ENCODE measurements at regions not wholly inside any gene's neighbourhood (a gene's known extent, or its start where the extent isn't known, plus 50 kb on each side); places are given as distances from the start of the nearest gene placed in this dataset.

DNA sequence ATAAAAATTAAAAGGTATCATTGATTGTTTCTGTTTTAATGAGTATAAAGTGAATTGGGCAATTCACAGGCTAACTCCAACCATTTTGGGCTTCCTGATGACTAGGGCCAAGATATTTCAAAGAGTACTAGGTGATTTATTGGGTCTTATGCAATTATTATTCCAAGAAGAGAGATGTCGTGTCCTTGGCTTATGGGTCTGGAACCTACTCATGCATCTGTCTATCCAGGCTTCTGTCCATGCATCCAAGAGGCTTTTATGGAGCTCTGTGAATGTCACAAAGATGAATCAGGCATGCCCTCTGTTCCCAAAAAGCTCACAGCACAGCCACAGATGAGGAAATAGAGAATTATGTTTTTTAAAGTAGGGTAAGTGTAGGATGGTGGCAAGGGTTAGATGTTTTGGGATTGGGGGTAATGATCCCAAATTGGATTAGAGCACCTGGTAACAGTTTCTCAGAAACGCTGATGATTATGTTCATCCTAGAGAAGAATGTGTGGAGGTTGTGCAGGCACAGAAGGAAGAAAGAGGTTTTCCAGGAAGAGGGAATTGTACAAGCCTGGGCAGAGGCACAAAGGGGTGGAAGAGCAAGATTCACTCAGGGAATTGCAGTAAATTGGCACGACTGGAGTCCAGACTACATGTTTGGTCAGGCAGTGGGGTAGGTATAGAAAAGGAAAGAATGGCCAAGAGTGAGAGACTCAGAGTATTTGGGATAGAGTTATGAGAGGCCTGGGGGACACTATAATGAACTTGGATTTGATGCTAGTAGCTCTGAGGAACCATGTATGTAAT lies 83.0 kb upstream of the TNC start:
- no peak overlapping the region for H3K4me3 ChIP-seq (ENCODE audit: control insufficient read depth in 1 of 2, extremely low read depth in 1 of 2, low read length in 1 of 2)
- H3K36me3 ChIP-seq (ENCODE audit: control insufficient read depth in 2 of 2, extremely low read depth in 1 of 2, insufficient read depth in 1 of 2, low read length in 1 of 2) = no peaks in the 10 kb centered on the region
- no peaks in the 10 kb centered on the region for H3K4me1 ChIP-seq (ENCODE audit: control insufficient read depth in 1 of 2, extremely low read depth in 1 of 2, insufficient read depth in 2 of 2, low read length in 2 of 2)
- peaks cover 34% of the 10 kb centered on the region in 2 donors for H3K27me3 Mint-ChIP-seq
- H3K9me3 Mint-ChIP-seq = no peaks in the 10 kb centered on the region
- ChIA-PET CTCF (no interaction called here), POLR2A (no interaction called here)
- H3K4me3 Mint-ChIP-seq = no peak overlapping the region
- DNase-seq = no peak
- WGBS (ENCODE audit: insufficient coverage) = 77% methylated on average over 3 of the region's 3 CpGs
- no peaks in the 10 kb centered on the region for H3K4me1 Mint-ChIP-seq
- ATAC-seq (replicated peaks in 1 of 4) = no peak
- H3K9me3 ChIP-seq = no peaks in the 10 kb centered on the region
- no peak overlapping the region for H3K27ac Mint-ChIP-seq
- no peak overlapping the region for H3K27ac ChIP-seq (ENCODE audit: low read length)
- H3K36me3 Mint-ChIP-seq = no peaks in the 10 kb centered on the region
- H3K27me3 ChIP-seq (replicated peaks in 1 of 2; ENCODE audit: control insufficient read depth in 2 of 2, extremely low read depth in 1 of 2, insufficient read depth in 2 of 2, low read length in 1 of 2) = peaks cover 2 to 15% of the 10 kb centered on the region in 2 experiments

DNA sequence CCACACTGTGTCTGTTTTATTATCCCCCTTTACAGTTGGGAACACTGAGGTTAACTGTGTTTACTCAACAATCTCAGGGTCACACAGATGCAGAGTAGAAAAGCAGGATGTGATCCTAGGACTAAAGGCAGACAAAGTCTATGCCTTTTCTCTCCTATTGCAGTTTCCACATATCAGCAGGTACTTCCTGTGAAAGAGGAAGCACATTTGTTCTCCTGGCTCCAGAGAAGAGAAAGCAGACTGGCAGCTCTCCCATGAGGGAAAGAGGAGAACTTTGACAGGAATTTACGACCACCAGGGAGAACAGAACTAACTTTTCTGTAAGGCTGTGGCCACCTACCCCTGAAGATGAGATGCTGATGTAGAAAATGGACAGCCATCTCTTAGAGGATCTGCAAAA lies 84.2 kb upstream of the TNC start:
- ChIA-PET CTCF (no interaction called here), POLR2A (no interaction called here)
- Mint-ChIP-seq H3K27ac (no peak overlapping the region), H3K9me3 (no peaks in the 10 kb centered on the region), H3K27me3 (peaks cover 33 to 41% of the 10 kb centered on the region in 2 donors), H3K4me3 (no peak overlapping the region), H3K36me3 (no peaks in the 10 kb centered on the region), H3K4me1 (no peaks in the 10 kb centered on the region)
- Histone ChIP-seq H3K27ac (ENCODE audit: low read length) (no peak overlapping the region), H3K9me3 (no peaks in the 10 kb centered on the region), H3K4me1 (ENCODE audit: control insufficient read depth in 1 of 2, extremely low read depth in 1 of 2, insufficient read depth in 2 of 2, low read length in 2 of 2) (no peaks in the 10 kb centered on the region), H3K36me3 (ENCODE audit: control insufficient read depth in 2 of 2, extremely low read depth in 1 of 2, insufficient read depth in 1 of 2, low read length in 1 of 2) (no peaks in the 10 kb centered on the region), H3K4me3 (ENCODE audit: control insufficient read depth in 1 of 2, extremely low read depth in 1 of 2, low read length in 1 of 2) (no peak overlapping the region), H3K27me3 (replicated peaks in 1 of 2; ENCODE audit: control insufficient read depth in 2 of 2, extremely low read depth in 1 of 2, insufficient read depth in 2 of 2, low read length in 1 of 2) (peaks cover 2 to 12% of the 10 kb centered on the region in 2 experiments)
- WGBS (ENCODE audit: insufficient coverage) = no CpG with 5 or more reads among the region's 1 CpG
- ATAC-seq (replicated peaks in 1 of 4) (no peak), DNase-seq (no peak)

DNA sequence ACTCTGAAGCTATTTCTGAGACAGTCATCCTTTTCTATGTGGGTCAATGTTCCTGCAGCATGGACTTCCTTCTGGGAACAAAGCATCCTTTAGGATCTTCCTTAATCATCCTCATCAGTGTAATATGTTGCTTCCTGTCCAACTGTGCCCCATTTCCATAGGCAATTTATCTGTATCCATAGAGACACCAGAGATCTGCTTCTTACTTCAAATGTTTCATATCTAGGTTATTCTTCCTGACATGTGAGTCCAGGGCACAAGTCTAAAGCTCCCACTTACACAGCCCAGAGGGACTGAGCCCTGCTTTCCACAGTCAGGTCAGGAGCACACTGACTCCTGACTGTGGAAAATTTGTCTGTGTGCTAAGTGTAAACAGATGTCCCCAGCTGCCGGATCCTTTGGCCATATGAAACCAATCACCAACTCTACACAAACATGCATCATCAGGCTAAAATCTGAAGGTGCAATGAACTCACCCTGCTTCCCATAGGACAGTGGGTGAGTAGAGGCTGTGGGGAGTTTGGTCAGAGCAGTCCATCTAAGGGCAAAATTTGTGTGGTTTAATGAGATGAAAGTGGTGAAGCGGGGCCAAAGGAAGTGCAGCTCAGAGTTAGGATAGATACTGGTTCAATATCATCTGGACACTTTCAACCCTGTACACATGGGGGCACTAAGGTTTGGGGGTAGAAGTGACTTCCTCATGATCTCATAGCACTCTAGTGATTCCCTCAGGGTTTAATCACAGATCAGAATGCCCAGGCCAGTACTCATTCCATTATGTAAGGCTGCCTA lies 85.2 kb upstream of the TNC start:
- ATAC-seq (replicated peaks in 1 of 4) (no peak), DNase-seq (no peak)
- no peaks in the 10 kb centered on the region for H3K4me1 Mint-ChIP-seq
- H3K4me3 ChIP-seq (ENCODE audit: control insufficient read depth in 1 of 2, extremely low read depth in 1 of 2, low read length in 1 of 2) = no peak overlapping the region
- ChIA-PET POLR2A (no interaction called here), CTCF (no interaction called here)
- WGBS (ENCODE audit: insufficient coverage) = no CpG with 5 or more reads among the region's 2 CpGs
- no peak overlapping the region for H3K27ac ChIP-seq (ENCODE audit: low read length)
- H3K4me1 ChIP-seq (ENCODE audit: control insufficient read depth in 1 of 2, extremely low read depth in 1 of 2, insufficient read depth in 2 of 2, low read length in 2 of 2) = no peaks in the 10 kb centered on the region
- no peak overlapping the region for H3K4me3 Mint-ChIP-seq
- peaks cover 32 to 34% of the 10 kb centered on the region in 2 donors for H3K27me3 Mint-ChIP-seq
- H3K9me3 ChIP-seq = no peaks in the 10 kb centered on the region
- H3K36me3 Mint-ChIP-seq = no peaks in the 10 kb centered on the region
- no peak overlapping the region for H3K27ac Mint-ChIP-seq
- no peaks in the 10 kb centered on the region for H3K36me3 ChIP-seq (ENCODE audit: control insufficient read depth in 2 of 2, extremely low read depth in 1 of 2, insufficient read depth in 1 of 2, low read length in 1 of 2)
- no peaks in the 10 kb centered on the region for H3K9me3 Mint-ChIP-seq
- H3K27me3 ChIP-seq (replicated peaks in 1 of 2; ENCODE audit: control insufficient read depth in 2 of 2, extremely low read depth in 1 of 2, insufficient read depth in 2 of 2, low read length in 1 of 2) = peaks cover 2 to 8% of the 10 kb centered on the region in 2 experiments

DNA sequence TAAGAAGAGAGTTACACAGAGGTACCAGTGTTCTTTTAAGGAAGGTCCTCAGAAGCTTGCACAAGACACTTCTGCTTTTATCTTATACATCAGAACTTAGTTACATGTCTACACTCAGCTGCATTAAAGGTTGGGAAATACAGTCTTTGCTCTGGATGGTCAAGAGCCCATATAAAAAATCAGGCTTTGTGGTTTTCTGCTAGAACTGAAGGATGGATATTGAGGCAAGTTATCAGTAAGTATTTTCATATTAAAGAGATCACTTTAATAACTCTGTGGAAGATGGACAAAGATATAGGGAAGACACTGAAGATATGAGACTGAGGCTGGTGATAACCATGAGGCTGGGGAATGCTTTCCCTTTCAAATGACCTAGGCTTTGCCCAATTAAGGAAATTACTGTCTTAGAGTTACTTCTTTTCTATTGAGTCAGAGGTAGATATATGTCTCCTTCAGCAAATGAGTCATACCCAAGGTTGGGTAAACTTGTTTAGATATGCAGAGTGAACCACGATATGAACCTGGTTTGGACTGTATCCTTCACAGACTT lies 87.0 kb upstream of the TNC start:
- Histone ChIP-seq H3K4me1 (ENCODE audit: control insufficient read depth in 1 of 2, extremely low read depth in 1 of 2, insufficient read depth in 2 of 2, low read length in 2 of 2) (no peaks in the 10 kb centered on the region), H3K27ac (ENCODE audit: low read length) (no peak overlapping the region), H3K4me3 (ENCODE audit: control insufficient read depth in 1 of 2, extremely low read depth in 1 of 2, low read length in 1 of 2) (no peak overlapping the region), H3K27me3 (replicated peaks in 1 of 2; ENCODE audit: control insufficient read depth in 2 of 2, extremely low read depth in 1 of 2, insufficient read depth in 2 of 2, low read length in 1 of 2) (peaks cover 2% of the 10 kb centered on the region in 2 experiments), H3K36me3 (ENCODE audit: control insufficient read depth in 2 of 2, extremely low read depth in 1 of 2, insufficient read depth in 1 of 2, low read length in 1 of 2) (no peaks in the 10 kb centered on the region), H3K9me3 (no peaks in the 10 kb centered on the region)
- Mint-ChIP-seq H3K9me3 (no peaks in the 10 kb centered on the region), H3K27me3 (peaks cover 39 to 41% of the 10 kb centered on the region in 2 donors), H3K36me3 (no peaks in the 10 kb centered on the region), H3K27ac (no peak overlapping the region), H3K4me1 (no peaks in the 10 kb centered on the region), H3K4me3 (no peak overlapping the region)
- ChIA-PET CTCF (no interaction called here), POLR2A (no interaction called here)
- no peak for DNase-seq
- ATAC-seq (replicated peaks in 1 of 4) = no peak
- WGBS (ENCODE audit: insufficient coverage) = no CpG with 5 or more reads among the region's 1 CpG

DNA sequence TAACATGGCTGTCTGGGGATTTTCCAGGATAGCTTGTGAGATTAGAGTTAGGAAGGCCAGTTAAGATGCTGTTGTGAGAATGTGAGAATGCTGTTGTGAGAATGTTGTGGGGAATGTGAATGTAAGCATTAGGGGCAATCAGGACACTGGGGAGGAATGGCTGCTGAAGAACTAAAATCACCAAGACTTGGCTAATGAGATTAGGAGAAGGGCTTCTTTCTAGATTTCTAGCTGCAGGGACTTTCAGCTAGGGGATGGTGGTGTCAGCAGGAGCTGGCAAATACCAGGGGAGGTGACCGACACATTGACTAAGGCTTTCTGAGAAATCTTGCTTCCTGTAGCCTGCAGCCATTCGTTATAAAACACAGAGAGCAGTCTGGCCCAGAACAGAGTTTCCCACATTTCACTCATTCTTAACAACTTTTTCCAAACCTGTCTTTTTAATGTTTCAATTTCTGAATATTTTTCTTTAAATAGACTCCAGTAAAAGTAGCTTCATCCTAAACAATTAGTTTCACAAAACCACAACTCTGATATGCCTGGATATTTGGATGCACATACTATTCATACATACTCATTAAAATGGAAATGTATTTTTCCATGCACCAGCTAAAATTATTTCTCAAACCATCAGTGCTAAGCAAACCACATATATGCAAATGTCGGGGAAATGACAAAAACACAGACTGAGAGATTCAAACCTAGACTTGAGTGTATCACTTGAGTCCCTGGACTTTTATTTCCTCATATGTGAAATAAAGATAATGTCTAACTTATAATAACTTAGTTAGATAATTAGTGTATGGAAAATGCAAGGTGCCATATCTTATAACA lies 89.3 kb upstream of the TNC start:
- ATAC-seq (replicated peaks in 1 of 4) (no peak), DNase-seq (no peak)
- Mint-ChIP-seq H3K27ac (no peak overlapping the region), H3K9me3 (no peaks in the 10 kb centered on the region), H3K4me3 (no peak overlapping the region), H3K36me3 (no peaks in the 10 kb centered on the region), H3K27me3 (peaks cover 36% of the 10 kb centered on the region in 2 donors), H3K4me1 (no peaks in the 10 kb centered on the region)
- H3K4me3 ChIP-seq (ENCODE audit: control insufficient read depth in 1 of 2, extremely low read depth in 1 of 2, low read length in 1 of 2) = no peak overlapping the region
- POLR2A ChIA-PET = no interaction called here
- H3K27ac ChIP-seq (ENCODE audit: low read length) = no peak overlapping the region
- no peaks in the 10 kb centered on the region for H3K36me3 ChIP-seq (ENCODE audit: control insufficient read depth in 2 of 2, extremely low read depth in 1 of 2, insufficient read depth in 1 of 2, low read length in 1 of 2)
- WGBS (ENCODE audit: insufficient coverage) = no CpG with 5 or more reads among the region's 3 CpGs
- CTCF ChIA-PET = no interaction called here
- H3K9me3 ChIP-seq = no peaks in the 10 kb centered on the region
- peaks cover 2% of the 10 kb centered on the region in 2 experiments for H3K27me3 ChIP-seq (replicated peaks in 1 of 2; ENCODE audit: control insufficient read depth in 2 of 2, extremely low read depth in 1 of 2, insufficient read depth in 2 of 2, low read length in 1 of 2)
- no peaks in the 10 kb centered on the region for H3K4me1 ChIP-seq (ENCODE audit: control insufficient read depth in 1 of 2, extremely low read depth in 1 of 2, insufficient read depth in 2 of 2, low read length in 2 of 2)

DNA sequence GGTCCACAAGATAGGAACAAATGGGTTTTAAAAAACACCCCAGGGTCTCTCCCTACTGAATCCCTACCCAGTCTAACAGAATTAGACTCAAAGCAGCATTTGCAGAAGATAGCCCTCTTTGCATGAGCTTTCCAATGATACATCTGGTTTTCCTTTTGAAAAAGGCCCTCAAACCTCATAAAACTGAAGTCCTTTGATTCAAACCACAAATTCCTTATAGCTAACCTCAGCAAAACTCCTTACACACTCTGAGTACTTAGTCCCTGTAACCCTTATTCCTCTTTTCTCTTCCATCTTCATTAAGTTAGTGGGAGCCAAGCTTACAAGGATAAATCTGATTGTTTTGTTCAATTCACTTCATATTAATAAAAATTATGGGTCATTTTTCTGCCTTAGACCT lies 90.5 kb upstream of the TNC start:
- Mint-ChIP-seq H3K4me3 (no peak overlapping the region), H3K4me1 (no peaks in the 10 kb centered on the region), H3K27me3 (peaks cover 27 to 30% of the 10 kb centered on the region in 2 donors), H3K36me3 (no peaks in the 10 kb centered on the region), H3K9me3 (no peaks in the 10 kb centered on the region), H3K27ac (no peak overlapping the region)
- ATAC-seq (replicated peaks in 1 of 4) = no peak
- Histone ChIP-seq H3K36me3 (ENCODE audit: control insufficient read depth in 2 of 2, extremely low read depth in 1 of 2, insufficient read depth in 1 of 2, low read length in 1 of 2) (no peaks in the 10 kb centered on the region), H3K4me3 (ENCODE audit: control insufficient read depth in 1 of 2, extremely low read depth in 1 of 2, low read length in 1 of 2) (no peak overlapping the region), H3K4me1 (ENCODE audit: control insufficient read depth in 1 of 2, extremely low read depth in 1 of 2, insufficient read depth in 2 of 2, low read length in 2 of 2) (no peaks in the 10 kb centered on the region), H3K27ac (ENCODE audit: low read length) (no peak overlapping the region), H3K27me3 (replicated peaks in 1 of 2; ENCODE audit: control insufficient read depth in 2 of 2, extremely low read depth in 1 of 2, insufficient read depth in 2 of 2, low read length in 1 of 2) (peaks cover 0 to 2% of the 10 kb centered on the region in 2 experiments), H3K9me3 (no peaks in the 10 kb centered on the region)
- ChIA-PET CTCF (no interaction called here), POLR2A (no interaction called here)
- no peak for DNase-seq

All from T-cell (primary cell).